ENCODE measurements at regions not wholly inside any gene's neighbourhood (a gene's known extent, or its start where the extent isn't known, plus 50 kb on each side); places are given as distances from the start of the nearest gene placed in this dataset.

DNA sequence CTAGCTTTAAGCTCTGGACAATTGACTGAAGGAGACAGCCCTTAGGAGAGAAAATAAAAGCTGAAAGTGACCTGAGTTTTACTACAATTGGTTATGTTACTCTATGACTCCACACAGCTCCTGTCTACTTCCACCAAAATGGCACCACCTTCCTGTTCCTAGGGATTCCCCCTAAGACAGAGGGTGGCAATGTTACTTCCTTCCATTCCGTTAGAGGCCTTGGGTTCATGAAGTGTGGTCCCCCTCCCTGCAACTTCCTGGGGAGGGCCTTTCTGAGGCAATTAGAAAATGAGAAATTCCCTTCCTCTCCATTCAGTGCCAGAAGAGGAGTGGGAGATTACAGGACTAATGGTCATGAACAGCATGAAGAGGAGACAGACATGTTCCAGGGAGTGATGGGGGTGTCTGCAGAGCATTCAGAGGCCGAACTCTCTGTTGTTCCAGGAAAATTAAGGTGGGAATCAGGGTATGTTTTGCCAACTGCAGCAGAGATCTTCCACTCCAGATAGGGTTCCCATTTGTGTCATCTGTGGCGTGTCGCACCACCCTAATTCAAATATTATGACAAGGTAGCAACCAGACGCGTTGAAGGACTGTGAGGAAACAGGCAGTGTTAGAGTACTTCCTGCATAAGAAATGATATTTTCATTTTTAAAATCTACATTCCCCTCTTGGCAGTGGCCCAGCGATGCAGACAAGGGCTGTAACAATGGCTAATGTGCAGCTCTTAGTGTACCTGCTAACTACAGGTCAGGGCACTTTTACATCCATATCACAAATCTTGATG, 53.1 kb upstream of the TRIM67 start:
- DNase-seq = no peak
- intact Hi-C loops (cut with DNase I) = no loop called here

DNA sequence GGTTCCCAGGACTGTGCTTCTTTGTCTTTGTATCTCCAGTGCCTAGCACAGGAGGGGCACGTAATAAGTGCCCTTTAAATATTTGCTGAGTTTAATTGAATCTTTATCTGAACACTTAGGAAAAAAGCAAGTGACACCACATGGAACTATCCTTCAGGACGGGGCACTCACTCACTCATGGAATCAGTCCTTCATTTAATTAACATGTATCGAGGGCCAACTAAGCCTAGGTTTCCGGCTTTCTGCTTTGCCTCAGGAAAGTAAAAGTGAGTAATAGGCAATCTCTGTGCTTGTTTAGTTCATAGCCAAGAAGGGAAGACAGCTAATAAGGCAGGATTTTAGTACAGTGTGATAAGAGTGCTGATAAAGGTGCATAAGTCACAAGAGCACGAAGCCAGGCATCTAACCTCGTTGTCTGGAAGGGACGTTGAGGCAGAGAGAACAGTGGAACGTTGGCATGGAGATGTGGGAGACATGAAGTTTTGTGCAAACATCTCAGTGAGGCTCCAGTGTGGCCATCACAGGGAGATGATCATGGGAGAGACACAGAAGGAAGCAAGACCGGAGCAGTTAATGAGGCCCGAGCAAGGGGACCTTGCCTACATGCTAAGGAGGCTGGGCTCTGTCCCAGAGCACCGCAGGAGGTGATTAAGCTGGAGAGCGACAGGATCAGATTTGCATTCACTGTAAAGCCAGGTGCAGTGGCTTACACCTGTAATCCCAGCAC, 54.1 kb upstream of the TRIM67 start:
- intact Hi-C loops (cut with DNase I) = no loop called here
- DNase-seq = no peak

DNA sequence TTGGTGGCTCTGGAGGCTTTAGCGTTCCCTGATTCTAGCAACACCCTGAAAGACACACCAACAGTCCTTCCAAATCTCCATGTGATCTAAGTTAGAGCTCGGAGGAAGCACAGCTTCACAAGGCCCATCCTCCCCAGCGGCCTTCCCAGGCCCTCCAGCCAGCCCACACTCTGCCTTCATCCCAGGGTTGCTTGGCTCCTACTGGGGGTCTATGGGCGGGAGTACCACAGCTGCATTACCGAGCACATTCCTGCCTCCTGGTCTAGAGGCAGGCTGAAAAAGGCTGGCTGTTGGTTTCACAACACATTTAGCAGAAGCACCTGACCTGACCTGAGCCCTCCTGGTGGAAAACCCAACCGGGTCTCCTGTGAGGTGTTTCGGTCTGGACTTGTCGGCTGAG, 54.7 kb upstream of the TRIM67 start:
- no peak for DNase-seq
- intact Hi-C loops (cut with DNase I) = no loop called here

DNA sequence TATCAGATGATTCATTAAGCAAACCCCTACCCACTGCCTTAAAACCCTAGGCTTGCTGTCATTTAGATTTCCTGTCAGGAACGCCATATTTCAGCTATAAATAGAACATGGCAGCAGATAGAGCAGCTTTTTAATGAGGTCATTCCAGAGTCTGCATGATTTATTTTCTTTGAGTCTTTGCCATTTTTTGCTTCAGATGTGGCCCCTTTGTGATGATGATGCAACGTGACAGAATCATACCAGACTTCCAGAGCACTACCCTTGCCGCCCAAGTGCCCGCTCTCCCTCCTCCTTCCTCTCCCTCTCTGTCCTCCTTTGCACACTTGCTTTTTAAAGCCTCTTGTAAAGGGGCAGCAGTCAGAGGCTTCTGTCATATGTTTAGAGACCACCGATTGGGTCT, 55.5 kb upstream of the TRIM67 start:
- peak in 1 of 42 donors; percentile 9 for DNase-seq

DNA sequence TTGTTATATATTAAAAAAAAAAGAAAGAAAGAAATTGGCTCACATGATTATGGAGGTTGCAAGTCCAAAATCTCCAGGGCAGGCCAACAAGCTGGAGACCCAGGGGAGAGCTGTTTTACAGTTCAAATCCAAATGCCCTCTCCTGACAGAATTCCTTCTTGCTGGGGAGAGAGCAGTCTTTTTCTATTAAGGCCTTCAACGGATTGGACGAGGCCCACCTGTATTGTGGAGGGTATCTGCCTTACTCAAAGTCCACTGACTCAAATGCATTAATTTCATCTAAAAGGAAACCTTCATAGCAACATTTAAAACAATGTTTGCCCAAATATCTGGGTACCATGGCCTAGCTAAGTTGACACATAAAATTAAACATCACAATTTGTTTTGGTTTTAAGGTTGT, 56.9 kb upstream of the TRIM67 start:
- DNase-seq = no peak
- intact Hi-C loops (cut with DNase I) = no loop called here

More for the DNA sequence above, 55.5 kb upstream of the TRIM67 start:
- intact Hi-C loops (cut with DNase I) = no loop called here

DNA sequence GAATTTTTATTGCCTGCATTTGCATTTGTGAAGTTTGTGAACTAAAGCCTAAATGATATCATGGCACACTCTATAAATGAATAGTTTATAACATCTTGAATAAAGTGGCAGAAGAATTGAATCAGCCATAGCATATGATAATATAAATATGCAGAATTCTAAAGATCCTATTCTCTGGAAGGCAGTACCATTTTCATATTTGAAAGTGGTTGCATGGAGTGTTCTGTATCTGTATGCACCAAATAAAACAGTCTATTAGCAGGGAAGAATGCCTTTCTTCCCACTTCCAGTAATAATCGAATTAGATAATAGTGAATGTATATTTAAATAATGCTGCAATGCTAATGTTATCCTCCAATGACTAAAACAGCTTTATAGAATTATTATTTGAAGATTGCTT, 57.9 kb upstream of the TRIM67 start:
- intact Hi-C loops (cut with DNase I) = no loop called here
- no peak for DNase-seq

DNA sequence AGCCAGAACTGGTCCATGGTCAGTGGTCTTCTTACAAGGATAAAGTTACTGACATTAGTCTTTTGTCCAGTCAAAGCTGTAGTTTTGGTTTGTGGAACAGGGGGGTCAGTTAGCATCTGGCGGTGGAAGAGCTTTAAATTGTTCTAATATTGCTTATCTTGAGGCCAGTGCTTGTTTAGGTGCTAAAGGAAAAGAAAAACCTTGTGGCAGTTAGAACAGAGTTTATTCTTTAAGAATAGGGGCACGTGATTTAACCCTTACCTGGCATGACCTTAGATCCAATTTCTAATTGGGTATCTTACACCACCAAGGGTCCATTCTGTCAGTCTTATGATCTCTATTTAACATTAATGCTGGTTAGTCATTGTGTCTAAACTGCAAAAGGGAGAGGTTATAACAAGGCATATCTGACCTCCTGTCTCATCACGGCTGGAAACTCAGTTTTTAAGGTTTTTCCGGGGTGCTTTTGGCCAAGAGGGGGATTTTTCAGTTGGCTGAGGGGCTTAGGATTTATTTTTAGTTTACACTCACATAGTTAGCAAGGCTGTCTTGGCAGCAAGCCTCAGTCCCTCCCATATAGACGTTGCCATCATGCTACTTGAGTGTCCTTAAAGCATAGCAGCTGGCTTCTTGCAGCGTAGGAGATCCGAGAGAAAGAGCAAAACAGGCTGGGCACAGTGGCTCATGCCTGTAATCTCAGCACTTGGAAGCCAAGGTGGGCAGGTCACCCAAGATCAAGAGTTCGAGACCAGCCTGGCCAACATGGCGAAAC, 60.1 kb upstream of the FAM89A start:
- no peak for DNase-seq

DNA sequence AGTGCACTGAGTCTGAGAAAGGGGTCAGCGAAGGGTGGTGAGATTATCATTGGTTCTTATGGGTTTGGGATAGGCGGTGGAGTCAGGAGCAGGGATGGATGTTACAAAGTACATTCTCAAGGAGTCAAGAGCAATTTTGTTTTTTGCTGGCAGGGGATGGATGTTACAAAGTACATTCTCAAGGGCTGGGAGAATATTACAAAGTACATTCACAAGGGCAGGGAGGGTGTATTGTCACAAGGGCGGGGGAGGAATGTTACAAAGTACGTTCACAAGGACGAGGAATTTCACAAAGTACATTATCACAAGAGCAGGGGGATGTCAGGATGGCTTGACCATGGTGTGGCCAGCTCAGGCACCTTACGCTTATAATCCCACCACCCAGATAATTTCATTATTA, 59.3 kb upstream of the FAM89A start:
- DNase-seq = no peak
- intact Hi-C loops (cut with DNase I) = no loop called here

More for the DNA sequence above, 60.1 kb upstream of the FAM89A start:
- intact Hi-C loops (cut with DNase I) = no loop called here

DNA sequence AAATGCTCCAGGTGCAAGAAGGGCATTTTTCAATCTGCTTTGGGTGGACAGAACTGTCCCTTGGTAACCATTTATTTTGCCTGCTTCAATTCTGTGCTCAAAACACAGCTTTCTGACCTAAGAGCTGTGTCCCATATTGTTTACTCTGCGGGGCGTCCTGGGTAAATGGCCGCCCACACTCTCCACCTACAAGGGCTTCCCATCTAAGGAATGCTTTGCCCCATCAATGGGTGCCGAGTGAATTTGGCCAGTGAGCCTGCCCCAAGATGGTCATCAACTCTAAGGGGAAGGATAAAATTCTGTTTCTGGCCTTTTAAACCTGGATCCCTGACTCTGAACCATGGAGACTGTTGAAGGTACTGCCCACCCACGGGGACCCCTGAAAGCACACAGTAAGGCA, 55.5 kb upstream of the FAM89A start:
- intact Hi-C loops (cut with DNase I) = no loop called here
- peak in 1 of 42 donors; percentile 31 for DNase-seq

DNA sequence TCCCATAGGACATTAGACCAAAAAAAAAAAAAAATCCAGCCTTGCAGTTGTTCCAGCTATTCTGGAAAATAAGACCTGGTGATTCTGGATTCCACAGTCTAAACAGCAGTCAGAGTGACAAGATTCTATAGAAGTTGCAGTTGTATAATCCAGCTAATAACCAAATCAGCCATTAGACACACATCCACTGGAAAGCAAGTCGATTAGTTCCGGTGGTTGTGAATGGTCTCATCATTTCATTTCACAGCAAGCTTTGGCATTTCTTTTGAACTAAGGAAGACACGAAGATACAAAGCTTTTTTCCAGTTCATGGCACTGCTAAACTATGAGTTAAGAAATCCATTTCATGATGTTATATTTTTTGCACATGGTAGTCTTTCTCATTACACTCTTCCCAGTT, 54.4 kb upstream of the FAM89A start:
- intact Hi-C loops (cut with DNase I) = loop anchor here (5.0 kb wide), 1 partner anchor 118 kb away; no protein-coding TSS in a partner anchor
- no peak for DNase-seq

DNA sequence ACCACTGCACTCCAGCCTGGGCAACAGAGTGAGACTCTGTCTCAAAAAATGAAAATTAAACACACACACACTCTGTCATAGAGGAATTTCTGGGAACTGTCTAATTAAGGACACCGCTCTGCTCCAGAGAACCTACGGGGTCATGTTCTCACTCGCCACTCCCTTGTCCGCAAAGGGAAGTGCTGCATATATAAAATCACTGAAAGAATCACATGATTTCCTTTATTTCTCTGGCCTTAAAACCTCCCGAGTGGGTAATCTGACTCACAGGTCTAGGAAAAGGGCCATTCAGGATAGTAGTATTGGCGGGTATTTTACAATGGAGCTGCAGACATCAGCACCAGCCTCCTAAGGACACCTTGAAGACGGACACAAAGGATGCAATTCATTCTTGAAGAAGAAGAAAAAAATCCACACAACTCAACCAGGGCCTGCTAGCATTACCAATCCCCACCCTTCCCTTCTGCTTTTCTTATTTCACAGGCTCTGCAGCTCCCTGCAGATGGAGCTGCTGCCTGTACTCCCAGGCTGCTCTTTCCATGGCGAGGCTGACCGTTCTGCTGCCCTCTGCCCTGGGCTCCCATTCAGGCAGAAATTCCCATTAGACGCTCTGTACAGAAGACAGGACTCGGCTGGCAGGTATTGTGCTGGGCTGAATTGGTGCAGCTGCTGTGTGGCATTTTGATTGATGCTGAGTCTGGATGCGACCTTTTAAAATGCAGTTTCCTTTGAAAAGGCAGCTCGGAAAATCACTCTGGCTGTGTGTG, 53.3 kb upstream of the FAM89A start:
- peak in 41 of 42 donors; percentile 14 to 80 (median 53) for DNase-seq
- intact Hi-C loops (cut with DNase I) = loop anchor here (5.0 kb wide), 1 partner anchor 119 kb away; no protein-coding TSS in a partner anchor

DNA sequence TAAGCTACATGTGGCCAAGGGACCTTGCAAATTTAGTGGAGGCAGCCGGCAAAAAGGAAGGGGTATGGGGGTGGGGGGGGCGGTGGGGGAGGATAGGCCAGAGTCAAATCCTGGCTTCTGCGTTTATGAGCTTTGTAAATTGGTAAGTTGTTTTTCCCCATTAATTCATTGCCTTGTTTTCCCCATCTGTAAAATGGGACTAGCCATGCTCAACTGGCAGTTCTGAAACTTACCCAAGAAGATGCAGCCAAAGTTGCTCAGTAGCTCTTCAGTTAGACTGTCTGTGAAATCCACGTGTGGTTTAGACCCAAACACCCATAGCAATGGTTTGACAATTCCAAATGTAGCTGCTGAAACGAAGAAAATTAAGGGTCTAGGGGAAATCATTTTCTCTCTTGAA, 52.3 kb upstream of the FAM89A start:
- DNase-seq = no peak
- intact Hi-C loops (cut with DNase I) = loop anchor here (5.0 kb wide), 1 partner anchor 120 kb away; no protein-coding TSS in a partner anchor

DNA sequence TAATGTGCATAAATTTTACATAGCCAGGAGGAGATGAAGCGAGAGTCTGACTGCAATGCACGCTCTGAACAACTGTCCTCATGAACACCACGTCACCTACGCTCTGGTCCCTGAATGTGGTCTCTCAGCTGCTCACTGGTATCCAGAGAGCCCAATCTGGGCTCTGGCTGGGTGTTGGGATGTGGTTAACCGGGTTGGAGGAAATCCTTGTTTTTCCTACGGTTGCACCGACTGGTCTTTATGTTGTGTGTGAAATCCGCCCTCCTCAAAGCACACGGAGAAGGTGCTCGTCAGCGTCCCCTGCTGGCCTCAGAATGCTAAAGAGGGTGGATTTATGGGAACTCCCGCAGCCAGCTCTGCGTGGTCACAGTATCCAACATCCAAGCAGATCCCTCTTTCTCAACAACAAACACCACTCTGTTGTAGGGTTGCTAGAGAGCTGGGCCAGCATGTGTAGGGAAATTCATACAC, 51.8 kb upstream of the FAM89A start:
- intact Hi-C loops (cut with DNase I) = loop anchor here (5.0 kb wide), 1 partner anchor 120 kb away; no protein-coding TSS in a partner anchor
- DNase-seq = peak in 5 of 42 donors; percentile 5 to 45 (median 15)

DNA sequence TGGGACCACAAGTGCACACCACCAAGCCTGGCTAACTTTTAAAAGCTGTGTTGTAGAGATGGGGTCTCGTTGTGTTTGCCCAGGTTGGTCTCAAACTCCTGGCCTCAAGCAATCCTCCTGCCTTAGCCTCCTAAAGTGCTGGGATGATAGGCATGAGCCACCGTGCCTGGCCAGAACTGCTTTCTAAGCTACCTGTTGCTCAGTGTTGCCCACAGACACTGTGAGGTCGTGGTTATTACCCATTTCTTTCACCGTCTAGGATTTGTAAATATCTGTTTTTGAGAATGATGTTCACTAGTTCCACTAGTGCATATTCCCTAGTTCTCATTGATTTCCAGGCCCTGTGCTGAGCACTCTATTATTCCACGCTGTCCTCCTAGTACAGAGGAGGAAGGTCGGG, 51.4 kb upstream of the FAM89A start:
- DNase-seq = peak in 1 of 42 donors; percentile 24
- intact Hi-C loops (cut with DNase I) = loop anchor here (5.0 kb wide), 1 partner anchor 121 kb away; no protein-coding TSS in a partner anchor
